Colonic mucosa (tissue), 4 donors: ENCODE measurements at regions not wholly inside any gene's neighbourhood (a gene's known extent, or its start where the extent isn't known, plus 50 kb on each side); places are given as distances from the start of the nearest gene placed in this dataset.

Source experiments
- DNase-seq: peaks from one replicate; pipeline ENCODE4 v3.0.0-alpha.2; 2020
- H3K27ac ChIP-seq: fragments of 200-600 bp; one replicate; pipeline ENCODE4 v1.8.0; 2021
- H3K27me3 ChIP-seq: fragments of 200-600 bp; one replicate; pipeline ENCODE4 v1.8.0; 2021
- H3K36me3 ChIP-seq: fragments of 200-600 bp; one replicate; pipeline ENCODE4 v1.8.0; 2021
- H3K4me1 ChIP-seq: fragments of 200-600 bp; one replicate; pipeline ENCODE4 v1.8.0; 2021; ENCODE audit warnings: mild to moderate bottlenecking
- H3K4me3 ChIP-seq: fragments of 200-600 bp; one replicate; pipeline ENCODE4 v1.8.0; 2021
- H3K9ac ChIP-seq, 2 donors: one replicate each; pipeline ENCODE4 v1.7.0; 2013; ENCODE audit warnings: control low read depth in 2 of 2, low read depth in 2 of 2, low read length in 2 of 2
- H3K9me3 ChIP-seq: fragments of 200-600 bp; one replicate; pipeline ENCODE4 v1.8.0; 2021
- intact Hi-C: fragments of 100-400 bp; cut with DNase I; formaldehyde crosslinking; loops from one replicate; pipeline ENCODE4 v1.14.1; 2022
- TF ChIP-seq, protein P1 (sequence below): fragments of 200-600 bp; IDR thresholded peaks from one replicate; pipeline ENCODE4 v1.8.0; 2022; ENCODE audit warnings: antibody characterized with exemption, mild to moderate bottlenecking
- donor health status: healthy.
- donor health status: DM: no; HTN: no; CAD: no.
- donor health status: DM: no; HTN: no; CAD: no.

DNA sequence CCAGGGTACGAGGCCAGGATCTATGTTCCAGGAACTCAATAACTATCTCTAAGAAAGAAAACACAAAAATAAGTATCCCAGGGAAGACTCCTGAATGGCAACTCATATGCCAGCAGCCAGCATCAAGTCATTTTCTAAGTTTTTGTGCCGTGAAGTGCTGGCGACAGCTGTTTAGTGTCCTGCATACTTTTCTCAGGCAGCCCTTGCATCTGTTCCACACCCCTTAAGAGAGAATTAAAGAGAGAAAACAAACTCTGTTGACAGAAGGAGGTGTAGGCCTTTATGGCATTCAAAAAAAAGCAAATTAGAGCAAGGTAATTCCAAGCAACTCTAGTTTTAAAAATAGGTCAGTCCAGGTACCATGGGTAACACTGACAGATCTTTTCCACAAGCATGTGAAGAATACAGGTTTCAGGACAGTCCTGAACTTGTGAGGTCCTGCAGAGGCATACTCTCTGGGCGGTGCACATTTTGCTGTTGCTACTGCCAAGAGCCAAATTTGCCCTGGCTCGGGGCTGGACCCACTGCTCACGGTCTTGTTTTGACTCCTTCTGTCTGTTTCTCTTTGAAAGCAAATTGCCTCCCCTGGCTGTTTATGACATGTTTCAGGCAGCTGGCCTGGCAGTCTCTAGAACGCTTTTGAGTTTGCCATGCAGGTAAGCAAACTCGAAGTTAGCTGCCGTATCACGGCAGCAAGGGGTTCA is 252.1 kb upstream of the ADAMTS9 start:
- Histone ChIP-seq H3K36me3 (no peaks in the 10 kb centered on the region), H3K9ac (no peak overlapping the region), H3K27ac (no peak overlapping the region), H3K9me3 (no peaks in the 10 kb centered on the region), H3K27me3 (no peaks in the 10 kb centered on the region), H3K4me1 (no peaks in the 10 kb centered on the region), H3K4me3 (no peak overlapping the region)
- intact Hi-C loops = no loop called here
- peak; percentile 18 for DNase-seq
- TF ChIP-seq, protein P1, sequence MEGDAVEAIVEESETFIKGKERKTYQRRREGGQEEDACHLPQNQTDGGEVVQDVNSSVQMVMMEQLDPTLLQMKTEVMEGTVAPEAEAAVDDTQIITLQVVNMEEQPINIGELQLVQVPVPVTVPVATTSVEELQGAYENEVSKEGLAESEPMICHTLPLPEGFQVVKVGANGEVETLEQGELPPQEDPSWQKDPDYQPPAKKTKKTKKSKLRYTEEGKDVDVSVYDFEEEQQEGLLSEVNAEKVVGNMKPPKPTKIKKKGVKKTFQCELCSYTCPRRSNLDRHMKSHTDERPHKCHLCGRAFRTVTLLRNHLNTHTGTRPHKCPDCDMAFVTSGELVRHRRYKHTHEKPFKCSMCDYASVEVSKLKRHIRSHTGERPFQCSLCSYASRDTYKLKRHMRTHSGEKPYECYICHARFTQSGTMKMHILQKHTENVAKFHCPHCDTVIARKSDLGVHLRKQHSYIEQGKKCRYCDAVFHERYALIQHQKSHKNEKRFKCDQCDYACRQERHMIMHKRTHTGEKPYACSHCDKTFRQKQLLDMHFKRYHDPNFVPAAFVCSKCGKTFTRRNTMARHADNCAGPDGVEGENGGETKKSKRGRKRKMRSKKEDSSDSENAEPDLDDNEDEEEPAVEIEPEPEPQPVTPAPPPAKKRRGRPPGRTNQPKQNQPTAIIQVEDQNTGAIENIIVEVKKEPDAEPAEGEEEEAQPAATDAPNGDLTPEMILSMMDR = no peak

DNA sequence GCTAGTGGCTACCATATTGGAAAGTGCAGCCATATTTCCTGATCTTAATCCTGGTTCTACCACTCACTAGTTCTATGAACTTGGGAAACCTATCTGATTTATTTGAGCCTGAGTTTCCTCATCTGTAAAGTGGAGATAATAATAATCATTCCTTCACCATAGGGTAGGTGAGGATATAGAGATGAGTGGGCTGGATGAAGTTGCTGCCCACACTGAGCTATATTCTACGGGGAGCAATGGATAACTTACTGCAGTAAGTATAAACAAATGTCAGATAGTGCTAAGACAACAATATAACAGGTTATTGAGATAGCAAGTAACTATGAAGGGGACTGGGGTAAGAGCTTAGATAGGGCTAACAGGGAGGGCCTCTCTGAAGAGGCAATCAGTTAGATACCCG is 251.5 kb upstream of the ADAMTS9 start:
- no peaks in the 10 kb centered on the region for H3K4me1 ChIP-seq
- DNase-seq = no peak
- no peak overlapping the region for H3K4me3 ChIP-seq
- no peaks in the 10 kb centered on the region for H3K36me3 ChIP-seq
- H3K27ac ChIP-seq = no peak overlapping the region
- H3K27me3 ChIP-seq = no peaks in the 10 kb centered on the region
- TF ChIP-seq, protein P1 = no peak
- no peaks in the 10 kb centered on the region for H3K9me3 ChIP-seq
- H3K9ac ChIP-seq = no peak overlapping the region
- intact Hi-C loops = no loop called here

DNA sequence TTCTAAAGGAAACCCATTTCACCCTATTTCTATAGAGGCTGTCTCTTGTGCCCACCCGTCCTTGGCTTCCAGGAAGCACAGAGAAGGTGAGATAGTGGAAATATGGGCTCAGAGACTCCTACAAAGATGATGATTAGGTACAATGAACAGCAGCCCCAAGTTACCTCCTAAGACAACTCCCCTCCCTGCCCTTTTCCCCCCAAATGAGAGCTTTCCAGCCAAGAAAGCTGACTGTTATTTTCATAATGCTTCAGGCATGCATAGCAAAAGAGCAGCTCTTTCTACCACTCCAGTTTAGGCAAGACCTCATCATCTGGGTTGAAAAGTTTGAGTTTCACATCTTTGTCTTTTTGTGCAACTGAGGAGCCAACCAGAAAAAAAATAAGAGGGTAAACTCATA is 248.8 kb upstream of the ADAMTS9 start:
- no peak overlapping the region for H3K9ac ChIP-seq
- TF ChIP-seq, protein P1 = no peak
- H3K27ac ChIP-seq = no peak overlapping the region
- H3K27me3 ChIP-seq = no peaks in the 10 kb centered on the region
- H3K36me3 ChIP-seq = no peaks in the 10 kb centered on the region
- no peak for DNase-seq
- H3K4me1 ChIP-seq = no peaks in the 10 kb centered on the region
- intact Hi-C loops = no loop called here
- no peaks in the 10 kb centered on the region for H3K9me3 ChIP-seq
- H3K4me3 ChIP-seq = no peak overlapping the region

DNA sequence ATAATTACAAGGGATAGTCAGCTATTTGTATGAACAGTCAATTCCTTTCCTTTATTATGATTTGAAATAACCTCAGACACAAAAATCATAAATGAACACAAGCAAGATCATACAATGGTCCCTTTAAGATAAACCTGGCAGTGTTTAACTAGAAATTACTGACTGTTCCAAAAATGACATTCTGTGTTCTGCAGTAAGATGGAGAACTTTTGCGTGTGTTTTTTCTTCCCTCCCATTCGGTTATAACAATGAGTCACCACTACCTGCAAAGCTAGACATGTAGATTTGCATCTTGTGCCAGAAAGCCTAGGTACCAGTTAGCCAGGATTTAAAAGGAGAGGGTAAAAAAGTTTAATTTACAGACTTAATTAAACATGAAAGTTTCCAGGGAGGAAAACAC is 248.2 kb upstream of the ADAMTS9 start:
- Histone ChIP-seq H3K9ac (no peak overlapping the region), H3K27me3 (no peaks in the 10 kb centered on the region), H3K27ac (no peak overlapping the region), H3K4me1 (no peaks in the 10 kb centered on the region), H3K9me3 (no peaks in the 10 kb centered on the region), H3K36me3 (no peaks in the 10 kb centered on the region), H3K4me3 (no peak overlapping the region)
- intact Hi-C loops = no loop called here
- no peak for DNase-seq
- TF ChIP-seq, protein P1 = no peak

DNA sequence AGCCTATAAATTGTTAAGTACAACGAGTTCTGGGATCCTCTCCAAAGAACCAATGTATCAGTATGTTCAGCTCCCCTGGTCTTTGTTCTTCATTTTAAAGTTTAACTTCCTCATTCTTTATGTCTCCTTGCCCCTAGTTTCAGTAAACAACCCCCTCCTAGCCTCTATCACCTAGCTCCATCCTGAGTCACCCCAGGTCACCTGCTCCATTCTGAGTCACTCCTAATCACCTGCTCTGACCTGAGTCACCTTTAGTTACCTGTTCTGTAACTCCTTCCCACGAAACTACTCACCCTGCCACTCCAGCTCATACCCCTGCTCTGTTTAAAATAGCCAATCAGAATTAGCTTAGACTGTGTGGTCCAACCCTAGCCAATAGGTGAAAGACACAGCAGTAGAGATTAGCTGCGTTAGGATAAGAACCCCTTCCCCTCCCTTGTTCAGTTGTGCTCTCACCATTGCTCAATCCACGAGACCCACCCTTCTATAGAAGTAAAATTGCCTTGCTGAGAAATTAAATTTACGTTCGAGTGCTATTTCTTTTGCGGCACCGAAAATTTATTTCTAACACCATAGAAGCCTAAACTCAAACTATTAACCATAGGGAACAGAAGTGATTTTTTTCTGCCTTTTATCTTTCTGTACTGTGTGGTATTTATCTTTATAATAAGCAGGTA is 245.0 kb upstream of the ADAMTS9 start:
- TF ChIP-seq, protein P1 = no peak
- no peaks in the 10 kb centered on the region for H3K9me3 ChIP-seq
- H3K27me3 ChIP-seq = no peaks in the 10 kb centered on the region
- no peaks in the 10 kb centered on the region for H3K36me3 ChIP-seq
- H3K4me3 ChIP-seq = no peak overlapping the region
- no peaks in the 10 kb centered on the region for H3K4me1 ChIP-seq
- no peak for DNase-seq
- intact Hi-C loops = no loop called here
- no peak overlapping the region for H3K27ac ChIP-seq
- no peak overlapping the region for H3K9ac ChIP-seq
